HG02981 (cell line): ENCODE measurements at regions not wholly inside any gene's neighbourhood (a gene's known extent, or its start where the extent isn't known, plus 50 kb on each side); places are given as distances from the start of the nearest gene placed in this dataset.
"Not testable (repeated sequence)": the region's sequence is repeated elsewhere in the genome, so short reads cannot be mapped to it uniquely, and the experiment has no call there.

Experiments used
- ATAC-seq: cut with Tn5 transposase; IDR thresholded peaks from one replicate; pipeline ENCODE4 v1.9.1; 2021; ENCODE audit warnings: mild to moderate bottlenecking, moderate library complexity; ENCODE audit not compliant: unreplicated experiment

DNA sequence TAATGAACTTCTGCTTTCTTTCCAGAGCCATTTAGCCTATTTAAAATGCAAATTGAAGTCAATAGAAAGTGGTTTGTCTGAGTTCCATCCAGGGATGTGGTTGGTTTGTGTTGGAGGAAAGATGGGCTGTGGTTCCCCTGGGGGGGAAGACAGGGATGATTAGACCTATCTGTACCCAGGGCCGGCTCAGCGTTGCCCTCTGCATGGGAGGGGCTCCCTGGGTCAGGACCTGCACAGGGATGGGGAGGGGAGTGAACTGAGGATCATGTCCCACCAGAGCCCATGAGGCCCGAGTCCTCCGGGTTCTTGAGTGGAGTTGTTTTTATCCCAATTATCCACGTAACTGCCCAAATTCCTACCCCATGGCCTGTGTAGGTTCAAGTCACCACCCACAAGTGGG is 76.9 kb upstream of the SFSWAP start:
- no peak for ATAC-seq

DNA sequence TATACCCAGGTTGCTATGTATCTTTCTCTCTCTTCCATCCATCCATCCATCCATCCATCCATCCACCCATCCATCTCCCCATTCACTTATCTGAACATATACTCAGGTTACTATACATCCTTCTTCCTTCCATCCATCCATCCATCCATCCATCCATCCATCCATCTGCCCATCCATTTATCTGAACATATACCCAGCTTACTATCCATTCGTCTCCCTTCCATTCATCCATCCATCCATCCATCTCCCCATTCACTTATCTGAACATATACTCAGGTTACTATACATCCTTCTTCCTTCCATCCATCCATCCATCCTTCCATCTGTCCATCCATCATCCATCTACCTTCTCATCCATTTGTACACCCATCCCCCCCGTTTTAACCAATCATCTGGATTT is 75.9 kb upstream of the SFSWAP start:
- not testable (repeated sequence) for ATAC-seq

DNA sequence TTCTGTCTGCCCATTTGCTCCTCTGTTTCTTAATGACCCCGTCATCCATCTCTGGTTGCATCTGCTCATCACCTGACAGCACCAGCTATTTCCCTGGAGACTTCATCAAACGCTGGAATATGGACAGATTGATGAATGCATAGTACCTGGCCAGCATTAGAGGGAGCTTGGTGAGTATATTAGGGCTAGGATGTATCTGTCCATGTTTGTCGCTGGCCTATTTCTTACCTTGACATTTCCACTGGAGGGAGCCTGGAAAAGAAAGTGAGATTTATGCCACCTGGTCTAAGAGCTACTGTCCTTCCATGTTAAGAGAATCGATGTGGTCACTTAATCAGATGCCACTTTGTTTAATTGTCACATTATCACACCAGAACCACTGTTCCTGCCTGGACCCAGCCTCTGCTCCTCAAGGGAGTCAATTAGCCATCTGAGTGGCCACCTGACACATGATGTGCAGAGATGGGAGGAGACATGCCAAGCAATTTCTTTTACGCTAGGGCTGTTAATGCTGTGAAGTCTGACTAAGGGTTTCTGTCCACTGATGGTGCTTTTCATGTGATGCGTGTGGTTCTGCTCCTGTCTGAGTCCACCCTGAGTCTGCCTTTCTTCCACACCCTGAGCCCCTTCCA is 75.3 kb upstream of the SFSWAP start:
- ATAC-seq, result no peak

DNA sequence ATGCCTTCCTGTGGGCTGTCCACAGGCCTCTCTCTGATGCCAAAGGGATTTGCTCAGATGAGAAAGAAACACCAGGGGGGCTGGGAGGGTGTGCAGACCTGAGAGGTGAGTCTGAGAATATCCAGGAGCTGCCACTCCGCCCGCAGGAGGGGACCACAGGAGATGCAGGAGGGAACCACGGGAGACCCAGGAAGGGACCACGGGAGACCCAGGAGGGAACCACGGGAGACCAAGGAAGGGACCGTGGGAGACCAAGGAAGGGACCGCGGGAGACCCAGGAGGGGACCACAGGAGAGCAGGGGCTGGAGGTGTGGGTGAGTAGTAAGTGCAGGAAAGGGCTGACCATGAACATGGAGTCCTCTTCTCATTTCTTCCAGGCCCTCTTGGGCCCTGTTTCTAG is 74.6 kb upstream of the SFSWAP start:
- ATAC-seq, result no peak

DNA sequence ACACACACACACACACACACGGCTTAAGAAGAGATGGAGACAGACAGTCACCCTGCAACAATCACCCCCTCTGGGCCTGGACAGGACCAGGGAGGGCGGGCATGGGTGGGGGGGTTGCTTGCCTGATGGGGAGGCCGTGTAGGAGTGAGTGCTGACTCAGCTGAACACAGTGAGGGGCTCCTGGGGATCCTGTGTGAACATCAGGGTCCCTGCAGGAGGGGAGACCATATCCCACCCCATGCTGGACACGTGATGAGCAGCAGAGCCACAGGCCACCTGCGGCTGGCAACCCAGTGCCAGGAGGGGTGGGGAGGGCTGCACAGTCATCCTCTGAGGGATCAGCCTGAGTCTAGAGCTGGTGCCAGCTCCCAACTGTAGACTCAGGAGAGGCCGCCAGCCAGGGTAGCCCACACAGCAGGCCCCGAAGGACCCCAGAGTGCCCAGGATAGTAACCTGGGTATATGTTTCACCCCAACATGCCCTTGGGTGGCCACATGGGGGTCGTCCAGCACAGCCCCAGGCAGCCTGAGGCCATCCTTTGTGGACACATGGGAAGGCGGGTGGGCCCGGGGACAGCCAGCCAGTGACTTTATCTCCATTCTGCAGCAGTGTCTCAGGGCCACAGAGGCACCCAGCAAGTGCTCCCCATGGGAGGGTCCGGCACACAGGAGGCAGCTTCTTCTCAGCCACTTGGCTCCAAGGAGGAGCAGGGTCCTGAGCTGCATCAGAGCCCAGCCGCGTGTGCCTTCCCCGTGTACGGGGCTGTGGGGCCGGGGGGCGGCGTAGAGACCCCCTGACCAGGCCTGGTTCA is 73.7 kb upstream of the SFSWAP start:
- no peak for ATAC-seq

DNA sequence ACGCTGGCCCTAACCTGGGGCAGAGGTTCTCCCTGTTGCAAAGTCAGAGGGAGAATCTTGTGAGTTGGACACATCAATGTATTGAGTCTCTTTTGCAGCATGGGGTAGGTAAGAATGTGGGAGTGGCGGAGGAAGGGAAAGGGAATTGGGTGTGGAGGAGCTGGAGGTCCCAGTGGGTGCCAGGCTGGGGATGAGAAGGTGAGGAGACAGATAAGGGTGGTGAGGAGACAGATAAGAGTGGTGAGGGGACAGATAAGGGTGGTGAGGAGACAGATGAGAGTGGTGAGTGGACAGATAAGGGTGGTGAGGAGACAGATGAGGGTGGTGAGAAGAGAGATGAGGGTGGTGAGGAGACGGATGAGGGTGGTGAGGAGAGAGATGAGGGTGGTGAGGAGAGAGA is 72.9 kb upstream of the SFSWAP start:
- no peak for ATAC-seq

DNA sequence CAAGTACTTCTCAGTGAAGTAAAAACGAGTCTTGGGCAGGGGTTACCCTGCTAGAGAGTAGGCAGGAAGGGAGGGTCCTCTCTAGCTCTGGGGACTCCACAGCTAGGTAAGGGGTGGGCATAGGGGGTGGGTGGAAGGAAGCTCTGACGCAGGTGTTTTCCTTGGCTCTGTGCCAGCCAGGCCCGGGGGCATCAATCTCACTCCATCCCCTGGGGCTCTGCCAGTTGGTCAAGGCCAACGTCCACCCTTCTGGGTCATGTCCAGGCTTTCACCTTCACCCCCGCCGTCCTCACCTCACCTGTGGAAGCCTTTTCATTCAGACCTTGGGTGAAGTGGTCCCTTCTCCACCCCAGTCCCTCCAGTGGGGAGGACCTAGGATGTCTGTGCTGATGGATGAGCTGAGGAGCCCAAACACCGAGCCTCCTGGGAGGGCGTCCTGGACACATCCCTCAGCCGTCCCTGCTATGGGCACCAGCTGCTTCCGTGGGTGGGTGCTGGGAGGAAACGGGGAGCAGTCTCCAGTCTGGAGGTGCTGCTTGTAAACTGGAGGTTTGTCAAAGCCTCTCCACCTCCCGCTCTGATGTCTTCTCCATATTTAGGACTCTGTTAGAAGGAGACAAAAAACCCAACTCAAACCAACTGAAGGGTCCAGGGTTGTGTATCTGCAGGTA is 71.5 kb upstream of the SFSWAP start:
- no peak for ATAC-seq

DNA sequence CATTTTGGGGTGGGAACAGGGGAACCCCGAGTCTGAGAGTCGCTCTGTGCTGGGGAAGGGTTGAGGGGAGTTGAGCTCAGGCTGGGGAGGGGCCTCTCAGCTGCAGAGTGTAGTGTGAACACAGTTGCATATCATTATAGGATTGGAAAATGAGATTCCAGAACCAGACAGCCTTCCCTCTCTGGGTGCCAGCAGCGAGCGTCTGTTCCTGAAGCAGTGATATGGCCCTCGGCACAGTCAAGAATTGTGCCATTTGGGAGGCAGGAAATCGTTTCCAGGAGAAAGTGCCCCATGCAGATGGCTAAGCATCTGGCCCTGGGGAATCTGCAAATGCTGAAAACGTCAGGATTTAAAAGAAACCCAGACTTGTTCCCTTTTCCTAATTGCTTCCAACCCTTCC is 70.4 kb upstream of the SFSWAP start:
- no peak for ATAC-seq

DNA sequence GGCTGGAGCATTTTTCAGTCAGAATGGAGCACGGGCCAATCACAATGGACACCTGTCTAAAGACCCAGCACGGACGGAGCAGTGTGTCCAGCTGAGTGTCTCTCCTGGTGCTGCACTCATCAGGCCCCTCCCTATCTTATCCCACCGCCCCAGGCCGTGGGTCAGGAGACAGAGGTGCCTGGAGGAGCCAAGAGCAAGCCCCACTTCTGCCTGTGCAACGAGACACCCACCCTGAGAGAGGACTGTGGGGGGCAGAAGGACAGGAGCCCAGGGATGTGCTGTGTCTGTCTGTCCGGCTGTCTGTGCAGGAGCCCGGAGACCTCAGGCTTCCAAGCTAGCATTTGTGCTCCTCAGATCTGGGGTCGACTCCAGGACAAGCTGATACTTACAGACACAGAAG is 69.6 kb upstream of the SFSWAP start:
- no peak for ATAC-seq

DNA sequence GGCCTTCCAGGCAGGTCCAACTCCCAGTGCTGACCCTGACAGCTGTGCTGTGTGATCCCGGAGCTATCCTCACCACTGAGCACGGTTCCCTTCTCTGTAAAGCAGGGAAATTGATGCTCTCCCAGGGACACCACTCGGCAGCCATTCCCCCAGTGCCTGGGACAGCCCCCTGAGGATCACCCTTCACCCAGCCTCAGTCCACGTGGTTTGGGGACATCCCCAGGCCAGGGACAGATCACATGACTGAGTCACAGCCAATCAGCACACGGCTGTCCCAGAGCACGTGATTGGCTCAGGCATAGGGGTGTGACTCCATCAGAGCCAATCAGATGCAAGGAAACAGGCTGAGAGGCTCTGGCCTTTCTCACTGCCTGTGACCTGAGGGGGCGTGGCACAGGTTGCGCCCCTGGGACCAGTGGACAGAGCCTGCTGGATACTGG is 68.8 kb upstream of the SFSWAP start:
- ATAC-seq, result no peak

DNA sequence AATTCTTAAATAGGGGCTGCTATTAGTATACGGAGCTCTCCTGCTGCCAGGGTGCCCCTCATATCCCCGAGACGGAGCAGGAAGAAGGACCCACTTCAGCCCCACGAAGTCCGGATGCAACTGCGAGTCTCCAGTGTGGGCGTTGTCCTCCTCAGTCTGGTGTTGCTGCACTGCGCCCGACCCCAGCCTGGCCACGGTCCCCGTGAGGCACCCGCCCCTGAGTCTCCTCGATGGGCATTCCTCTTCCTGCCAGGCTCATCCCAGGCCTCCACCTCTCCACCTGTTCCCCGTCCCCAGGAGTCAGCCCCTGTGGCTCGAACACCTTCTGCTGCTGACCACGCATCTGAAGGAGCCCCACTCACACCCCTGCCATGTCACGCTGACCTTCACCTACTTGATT is 68.1 kb upstream of the SFSWAP start:
- ATAC-seq, result no peak

DNA sequence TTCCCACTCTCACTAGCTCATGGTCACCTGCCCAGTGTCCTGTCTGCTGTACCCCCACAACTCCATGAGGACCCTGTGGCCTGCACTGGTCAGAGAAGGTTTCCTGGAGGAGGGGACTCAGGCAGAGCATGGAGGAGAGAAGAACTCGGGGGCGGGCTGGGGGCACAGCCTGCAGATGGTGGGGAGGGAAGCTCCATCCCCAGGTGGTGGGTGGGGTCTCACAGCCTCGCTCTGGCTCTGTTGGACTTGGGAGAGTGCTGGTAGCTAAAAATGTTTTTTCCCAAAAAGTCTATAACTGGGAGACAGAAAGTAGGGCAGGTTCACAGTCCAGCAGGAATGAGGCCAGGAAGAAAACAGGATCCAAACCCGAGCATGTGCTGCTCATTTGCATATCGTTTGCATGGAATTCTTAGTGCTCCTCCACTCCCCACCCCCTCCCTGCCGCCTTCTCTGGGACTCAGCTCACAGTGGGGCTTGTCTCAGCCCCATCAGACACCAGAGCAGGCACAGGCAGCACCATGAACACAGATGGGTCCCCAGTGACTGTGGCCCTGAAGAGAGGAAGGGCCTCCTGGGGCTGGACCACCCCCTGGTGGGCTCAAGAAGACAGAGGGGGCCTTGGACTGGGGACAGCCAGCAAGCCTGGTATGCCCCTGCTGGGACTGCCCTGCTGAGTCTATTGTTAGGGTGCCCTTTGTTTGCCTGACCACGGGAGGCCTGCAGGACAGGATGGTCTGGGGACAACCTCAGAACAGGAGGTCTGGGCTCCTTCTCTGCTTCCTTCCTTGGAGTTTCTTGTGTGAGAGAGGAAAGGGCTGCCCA is 67.0 kb upstream of the SFSWAP start:
- no peak for ATAC-seq

DNA sequence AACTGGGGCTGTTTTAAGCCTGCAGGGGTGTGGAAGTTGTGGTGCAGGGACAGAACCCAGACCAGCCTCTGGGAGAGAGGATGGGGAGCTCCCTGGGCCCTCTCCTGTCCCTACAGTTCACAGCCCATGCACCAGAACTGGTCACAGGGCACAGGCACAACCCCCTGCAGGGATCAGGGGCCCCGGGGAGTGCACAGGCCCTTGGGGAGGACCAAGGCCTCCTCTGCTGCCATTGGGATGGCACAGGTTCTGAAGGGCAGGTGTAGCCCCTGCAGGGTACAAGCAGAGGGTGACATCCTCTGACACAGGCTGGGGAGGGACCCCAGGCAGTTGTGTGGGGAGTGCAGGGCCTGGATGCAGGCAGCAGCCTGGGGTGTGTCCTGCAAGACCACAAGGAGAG is 66.4 kb upstream of the SFSWAP start:
- ATAC-seq, result no peak

DNA sequence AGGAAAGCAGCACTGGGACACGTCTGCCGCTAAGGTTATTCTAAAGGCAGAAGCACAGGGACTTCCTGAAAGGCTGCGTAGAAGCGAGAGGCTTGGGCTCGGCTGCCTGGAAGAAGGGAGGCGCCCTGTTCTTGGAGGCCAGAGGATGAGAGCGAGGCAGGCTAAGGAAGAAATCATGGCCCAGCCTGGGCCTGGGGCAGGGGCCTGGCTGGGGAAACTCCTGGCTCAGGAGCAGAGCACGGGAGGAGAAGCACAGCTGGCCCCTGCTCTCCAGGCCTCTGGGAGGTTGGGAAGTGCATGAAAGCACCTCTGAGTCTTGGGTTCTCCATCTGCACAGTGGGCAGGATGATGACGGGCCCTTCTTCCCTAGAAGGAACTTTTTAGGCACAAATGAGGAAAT is 66.0 kb upstream of the SFSWAP start:
- not testable (repeated sequence) for ATAC-seq

DNA sequence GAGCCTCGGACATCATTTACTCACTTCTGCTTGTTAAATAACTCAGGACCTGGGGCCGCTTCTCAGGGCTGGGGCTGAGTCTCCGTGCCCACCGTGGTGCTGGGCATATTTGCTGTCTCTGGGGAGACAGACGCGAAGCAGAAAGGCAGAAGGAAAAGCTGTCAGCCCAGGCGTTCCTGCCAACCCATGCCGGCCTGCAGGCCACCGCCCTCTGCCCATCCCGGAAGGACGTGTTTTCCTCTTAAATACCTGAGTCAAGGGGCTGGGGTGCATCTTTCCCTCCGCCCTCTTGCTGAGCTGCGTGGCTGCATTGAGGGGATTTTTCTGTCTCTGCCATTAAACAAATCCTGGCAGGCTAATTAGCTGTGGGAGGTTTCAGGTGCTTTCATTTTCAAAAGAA is 65.3 kb upstream of the SFSWAP start:
- not testable (repeated sequence) for ATAC-seq

DNA sequence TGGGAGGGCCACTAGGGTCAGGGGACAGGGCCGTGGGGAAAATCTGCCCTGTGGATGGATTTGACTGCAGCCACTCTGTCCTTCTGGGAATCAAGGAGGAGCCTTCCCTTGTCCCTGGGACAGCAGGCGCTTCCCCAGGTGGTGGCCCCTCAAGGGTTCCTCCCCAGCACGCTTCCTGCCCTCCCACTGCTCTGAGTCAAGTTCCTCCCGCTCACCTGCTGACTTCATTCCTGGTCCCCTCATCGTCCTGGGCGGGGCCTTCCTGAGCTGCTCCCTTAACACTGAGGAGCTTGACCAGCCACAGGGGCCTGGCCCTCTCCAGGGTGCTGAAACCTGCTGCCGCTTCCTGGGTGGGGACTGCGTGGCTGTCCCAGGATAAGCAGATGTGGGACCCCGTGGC is 64.4 kb upstream of the SFSWAP start:
- not testable (repeated sequence) for ATAC-seq

DNA sequence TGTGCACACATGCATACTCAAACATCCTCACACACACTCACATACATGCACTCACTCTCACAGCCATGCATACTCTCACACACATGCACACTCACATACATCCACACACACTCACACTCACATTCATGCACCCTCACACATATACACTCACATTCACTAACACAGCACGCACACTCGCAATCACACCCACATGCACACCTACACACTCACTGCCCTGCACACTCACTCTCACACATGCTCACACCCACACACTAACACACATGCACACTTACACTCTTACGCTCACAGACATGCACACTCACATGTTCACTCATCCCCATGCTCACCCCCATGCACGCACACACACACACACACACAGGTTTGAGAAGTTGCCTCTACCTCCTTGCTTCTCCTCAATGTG is 63.2 kb upstream of the SFSWAP start:
- no peak for ATAC-seq

DNA sequence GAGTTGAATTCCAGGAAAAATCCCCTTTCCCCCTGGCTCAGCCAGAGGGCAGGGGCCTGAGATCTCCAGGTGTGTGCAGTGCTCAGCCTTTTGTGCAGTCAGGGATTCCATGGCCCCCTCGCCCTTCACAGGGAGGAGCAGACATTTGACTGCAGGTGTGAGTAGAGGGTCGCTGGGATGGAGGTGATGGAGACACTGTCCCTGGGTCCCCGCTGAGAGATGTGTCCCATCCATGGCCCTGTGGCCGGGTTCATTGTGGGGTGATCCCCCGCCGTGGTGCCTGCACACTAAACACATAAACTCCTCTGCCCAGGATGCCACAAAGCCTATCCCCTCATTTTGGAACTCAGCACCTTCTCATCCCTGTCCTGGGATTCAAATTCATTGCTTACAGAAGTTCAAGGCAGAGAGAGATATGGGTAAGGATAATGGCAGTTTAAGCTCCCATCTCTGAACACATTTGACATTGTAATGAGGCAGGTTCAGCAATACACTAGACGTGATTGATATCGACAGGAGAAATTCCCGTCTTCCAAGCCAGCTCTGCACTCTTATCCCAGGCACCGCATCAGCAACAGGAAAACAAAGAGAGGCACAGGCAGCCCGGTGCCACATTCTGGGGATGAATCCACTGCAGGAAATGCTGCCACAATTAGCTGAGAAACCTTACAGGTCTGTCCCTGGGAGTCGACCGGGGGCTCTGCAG is 55.3 kb upstream of the SFSWAP start:
- not testable (repeated sequence) for ATAC-seq

DNA sequence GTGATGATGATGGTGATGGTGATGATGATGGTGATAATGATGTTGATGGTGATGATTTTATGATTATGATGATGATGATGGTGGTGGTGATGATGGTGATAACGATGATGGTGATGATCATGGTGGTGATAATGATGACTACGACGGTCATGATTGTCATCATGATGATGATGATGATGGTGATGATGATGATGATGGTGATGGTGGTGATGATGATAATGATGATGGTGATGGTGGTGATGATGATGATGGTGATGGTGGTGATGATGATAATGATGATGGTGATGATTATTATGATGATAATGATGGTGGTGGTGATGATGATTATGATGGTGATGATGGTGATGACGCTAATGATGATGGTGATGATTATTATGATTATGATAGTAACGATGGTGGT is 54.1 kb upstream of the SFSWAP start:
- not testable (repeated sequence) for ATAC-seq

DNA sequence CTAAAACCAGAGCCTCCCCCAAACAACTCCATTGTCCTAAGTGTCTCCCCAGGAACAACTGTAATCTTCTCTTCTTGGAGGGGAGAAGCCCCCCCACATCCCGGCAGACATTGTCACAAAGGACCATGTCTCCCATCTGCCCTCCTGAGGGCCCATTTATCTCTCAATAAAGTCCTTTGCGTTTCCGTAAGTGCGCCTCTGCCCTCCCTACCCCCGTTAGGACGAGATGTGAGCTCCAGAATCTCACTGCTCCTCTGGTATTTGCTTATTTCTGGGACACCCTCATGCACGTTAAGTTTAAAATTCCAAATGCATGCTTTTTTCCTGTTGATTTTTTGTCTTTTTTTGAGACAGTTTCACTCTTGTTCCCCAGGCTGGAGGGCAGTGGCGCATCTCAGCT is 52.3 kb upstream of the SFSWAP start:
- ATAC-seq, result not testable (repeated sequence)

DNA sequence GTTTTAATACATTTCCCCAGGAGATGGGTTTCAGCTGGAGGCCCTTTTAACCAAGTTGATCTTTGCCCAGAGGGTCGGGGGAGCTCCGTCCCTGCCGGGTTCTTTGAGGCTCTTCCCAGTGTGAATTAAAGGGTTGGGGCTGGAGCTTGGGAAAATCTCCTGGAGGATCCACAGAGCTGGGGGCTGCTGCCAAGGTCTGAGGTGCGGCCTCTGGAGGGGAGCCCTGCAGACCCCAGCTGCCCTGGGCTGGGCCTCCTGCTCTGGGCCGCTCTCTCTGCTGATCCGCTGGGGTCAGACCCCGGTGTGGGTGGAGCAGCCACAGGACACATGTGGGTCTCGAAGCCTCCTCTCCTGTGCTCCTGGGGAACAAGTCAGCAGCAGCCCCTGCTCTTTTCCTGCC is 51.4 kb upstream of the SFSWAP start:
- ATAC-seq, result not testable (repeated sequence)
